Heart left ventricle (tissue), 13 donors: ENCODE measurements at regions not wholly inside any gene's neighbourhood (a gene's known extent, or its start where the extent isn't known, plus 50 kb on each side); places are given as distances from the start of the nearest gene placed in this dataset.

ENCODE experiments used
- CTCF ChIP-seq, 12 donors: fragments of 200-600 bp; sonication (generic) in 4 of 12; IDR thresholded peaks; one replicate each; pipeline versions ENCODE4 v1.5.0 to v1.8.0; 2018 to 2022; ENCODE audit warnings: antibody characterized with exemption in 12 of 12, mild to moderate bottlenecking in 5 of 12
- POLR2A ChIP-seq, 2 donors: fragments of 450-650 bp; IDR thresholded peaks; one replicate each; pipeline ENCODE4 v1.6.1; 2017; ENCODE audit warnings: antibody characterized with exemption in 2 of 2, mild to moderate bottlenecking in 2 of 2, moderate library complexity in 2 of 2
- donor health status: ischemic (EF 13 %, LVEDD 7.1; RV severe dilation, severe dysfunction).
- donor health status: DM: no; HTN: yes; CAD: no.
- donor health status: DM: no; HTN: no; CAD: no.
- donor health status: ischemic (EF 25% LVEDD 6.9; RV normal size, moderate dysfunction).
- donor health status: ischemic (EF 25% LVEDD 5.7; RV mildly dilated, moderate dysfunction).
- donor health status: ischemic (EF 35%, LVEDD 5.7; RV mildly dilated, moderate dysfunction).
- donor health status: nonischemic (EF 11% LVEDD 7.7; RV severe dilation, severe dysfunction).
- donor health status: DM: yes; HTN: yes; CAD: no.
- donor health status: PGD.
- donor health status: ischemic (EF 29% LVEDD 5.4; RV normal size, mild dysfunction).
- donor health status: nonischemic (EF 23%, LVEDD 6.1; RV moderate dilation, normal function).

DNA sequence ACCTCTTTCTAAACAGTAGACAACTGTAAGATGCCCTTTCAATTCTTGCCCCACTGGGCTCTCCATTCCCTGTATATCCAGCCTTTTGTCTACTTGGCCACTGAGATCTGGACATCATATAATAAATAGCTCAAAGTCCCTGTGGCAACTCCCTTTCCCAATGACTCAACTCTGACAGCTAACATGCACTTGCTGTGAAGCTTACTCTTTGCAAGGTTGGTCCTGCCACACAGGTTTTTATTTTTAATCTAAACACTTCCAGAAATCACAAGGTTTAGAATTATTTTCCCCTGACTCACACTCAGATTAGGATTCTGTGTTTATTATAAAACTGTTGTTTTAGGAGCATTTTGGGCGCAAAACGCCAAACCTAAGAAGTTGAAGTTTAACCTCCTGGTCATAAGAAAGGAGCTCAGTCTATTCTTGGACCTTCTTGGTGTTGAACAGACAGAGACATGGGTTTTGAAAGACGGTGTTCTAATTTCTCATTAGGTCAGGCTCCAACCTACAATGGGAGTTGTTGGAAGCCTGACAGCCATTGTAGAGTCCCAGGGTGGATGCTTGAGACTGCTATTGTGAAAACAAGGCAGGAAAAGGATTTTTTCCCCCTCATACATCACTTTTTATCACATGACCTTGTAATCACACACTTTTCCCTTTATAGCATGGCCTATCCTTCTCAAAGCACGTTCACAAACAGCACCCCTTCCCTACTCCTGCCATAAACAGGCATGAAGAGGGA is 124.7 kb upstream of the SERPINE2 start:
- TF ChIP-seq POLR2A (IDR thresholded peaks at IDR 0.05) = no peak
- no peak for TF ChIP-seq CTCF (IDR thresholded peaks at IDR 0.05)
